ENCODE measurements at regions not wholly inside any gene's neighbourhood (a gene's known extent, or its start where the extent isn't known, plus 50 kb on each side); places are given as distances from the start of the nearest gene placed in this dataset.

DNA sequence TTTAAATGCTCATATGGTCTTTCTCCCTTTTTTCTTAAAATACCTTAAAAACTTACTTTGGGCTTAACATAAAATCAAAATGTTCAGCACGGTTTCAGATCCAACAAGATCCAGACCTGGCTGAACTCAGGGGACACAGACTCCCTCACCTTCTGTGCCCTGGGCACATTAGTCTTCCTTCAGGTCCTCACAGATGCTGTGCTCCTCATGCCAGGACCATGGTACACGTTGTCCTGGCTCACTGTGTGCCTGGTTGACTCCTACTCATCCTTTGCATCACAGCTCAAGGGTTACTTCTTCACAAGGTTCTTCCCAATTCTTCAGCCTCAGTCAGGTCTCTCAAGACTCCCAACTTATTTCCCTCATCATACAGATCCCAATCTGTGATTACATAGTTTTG is 73.6 kb upstream of the TCF21 start:
- H3K4me3 Mint-ChIP-seq: no peak overlapping the region
- H3K27me3 Mint-ChIP-seq: peaks cover 18% of the 10 kb centered on the region
- H3K27ac Mint-ChIP-seq: no peak overlapping the region
- no peaks in the 10 kb centered on the region for H3K36me3 Mint-ChIP-seq (ENCODE audit: low read depth)
- ATAC-seq (replicated peaks): no peak
- H3K9me3 Mint-ChIP-seq: no peaks in the 10 kb centered on the region
- H3K4me1 Mint-ChIP-seq: no peaks in the 10 kb centered on the region

DNA sequence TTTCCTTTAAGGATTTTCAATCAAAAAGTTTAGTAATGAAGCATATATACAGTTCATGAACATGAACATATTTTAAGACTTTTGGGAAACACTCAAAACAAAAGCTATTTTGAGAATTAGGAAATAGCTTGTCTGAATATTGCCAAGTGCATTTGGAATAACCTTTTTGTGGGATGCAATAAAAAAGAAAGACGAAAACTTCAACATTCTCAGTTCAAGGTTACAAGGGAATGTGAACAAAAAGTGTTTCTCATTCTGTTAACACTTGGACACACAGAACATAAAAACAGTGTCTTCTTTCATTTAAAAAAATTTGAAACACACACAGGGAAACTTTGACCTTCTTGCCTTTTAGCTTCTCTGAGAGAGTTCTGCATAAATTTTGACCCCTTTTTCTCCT is 72.7 kb upstream of the TCF21 start:
- Mint-ChIP-seq H3K4me3 (no peak overlapping the region), H3K9me3 (no peaks in the 10 kb centered on the region)
- no peak for ATAC-seq (replicated peaks)

DNA sequence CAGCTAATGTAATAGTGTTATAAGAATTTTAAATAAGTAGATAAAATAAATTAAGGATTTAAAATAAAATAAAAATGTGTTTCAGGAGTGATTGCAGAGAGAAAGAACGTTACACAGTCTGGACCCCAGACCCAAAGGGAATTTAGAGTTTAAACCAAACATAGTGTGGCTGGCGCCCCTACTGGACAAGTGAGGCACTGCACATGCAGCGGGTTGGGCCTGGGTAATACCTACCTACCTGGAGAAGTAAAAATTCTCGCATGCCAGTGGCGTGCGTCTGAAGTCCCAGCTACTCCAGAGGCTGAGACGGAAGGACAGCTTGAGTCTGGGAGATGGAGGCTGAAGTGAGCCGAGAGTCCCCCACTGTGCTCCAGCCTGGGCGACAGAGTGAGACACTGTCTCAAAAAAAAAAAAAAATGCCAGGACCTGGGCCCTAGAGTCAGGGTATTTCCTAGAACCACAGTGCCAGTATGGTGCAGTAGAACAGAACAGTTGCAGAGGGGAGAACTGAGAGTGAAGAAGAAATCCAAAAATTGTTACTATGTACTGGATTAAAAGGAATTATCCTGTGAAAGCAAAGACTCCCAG is 71.4 kb upstream of the TCF21 start:
- H3K4me1 Mint-ChIP-seq: no peaks in the 10 kb centered on the region
- peaks cover 11% of the 10 kb centered on the region for H3K27me3 Mint-ChIP-seq
- ATAC-seq (replicated peaks): peak; percentile 23
- no peaks in the 10 kb centered on the region for H3K36me3 Mint-ChIP-seq (ENCODE audit: low read depth)
- H3K27ac Mint-ChIP-seq: no peak overlapping the region
- H3K4me3 Mint-ChIP-seq: no peak overlapping the region
- no peaks in the 10 kb centered on the region for H3K9me3 Mint-ChIP-seq

More for the DNA sequence above, 72.7 kb upstream of the TCF21 start:
- Mint-ChIP-seq H3K27me3 (peaks cover 13% of the 10 kb centered on the region), H3K27ac (no peak overlapping the region), H3K4me1 (no peaks in the 10 kb centered on the region), H3K36me3 (ENCODE audit: low read depth) (no peaks in the 10 kb centered on the region)

DNA sequence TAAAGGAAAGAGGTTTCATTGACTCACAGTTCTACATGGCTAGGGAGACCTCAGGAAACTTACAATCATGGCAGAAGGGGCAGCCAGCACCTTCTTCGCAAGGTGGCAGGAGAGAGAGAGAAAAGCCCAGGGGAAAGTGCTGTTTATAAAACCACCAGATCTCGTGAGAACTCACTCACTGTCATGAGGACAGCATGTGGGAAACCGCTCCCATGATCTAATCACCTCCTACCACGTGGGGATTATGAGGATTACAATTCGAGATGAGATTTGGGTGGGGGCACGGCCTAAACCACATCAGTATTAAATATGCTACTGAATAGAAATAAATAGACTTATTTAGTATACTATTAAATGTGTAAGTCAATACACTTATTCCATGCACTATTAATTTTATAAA is 70.6 kb upstream of the TCF21 start:
- H3K27me3 Mint-ChIP-seq: peaks cover 8% of the 10 kb centered on the region
- no peaks in the 10 kb centered on the region for H3K36me3 Mint-ChIP-seq (ENCODE audit: low read depth)
- ATAC-seq (replicated peaks): no peak

DNA sequence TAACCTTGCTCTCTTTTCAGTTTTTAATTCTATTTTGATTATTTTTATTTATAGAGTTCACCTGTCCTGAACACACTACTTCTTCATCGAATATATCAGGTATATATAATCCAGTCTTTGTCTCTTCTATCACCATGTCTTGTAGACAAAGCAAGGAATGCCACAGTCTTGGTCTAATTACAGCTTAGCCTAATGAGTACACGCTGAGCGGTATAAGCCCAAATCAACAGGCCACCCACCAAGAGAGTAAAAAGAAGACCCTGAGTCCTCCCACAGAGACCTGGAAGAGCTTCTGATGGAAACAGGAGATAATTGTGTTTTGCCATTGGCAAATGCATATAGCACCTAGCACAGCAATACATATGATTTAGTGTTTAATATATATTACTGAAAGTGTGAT is 68.7 kb upstream of the TCF21 start:
- H3K27me3 Mint-ChIP-seq: peaks cover 6% of the 10 kb centered on the region
- H3K9me3 Mint-ChIP-seq: no peaks in the 10 kb centered on the region
- H3K36me3 Mint-ChIP-seq (ENCODE audit: low read depth): no peaks in the 10 kb centered on the region
- no peaks in the 10 kb centered on the region for H3K4me1 Mint-ChIP-seq
- ATAC-seq (replicated peaks): no peak
- no peak overlapping the region for H3K4me3 Mint-ChIP-seq
- H3K27ac Mint-ChIP-seq: no peak overlapping the region

More for the DNA sequence above, 70.6 kb upstream of the TCF21 start:
- Mint-ChIP-seq H3K4me3 (no peak overlapping the region), H3K9me3 (no peaks in the 10 kb centered on the region), H3K4me1 (no peaks in the 10 kb centered on the region), H3K27ac (no peak overlapping the region)

DNA sequence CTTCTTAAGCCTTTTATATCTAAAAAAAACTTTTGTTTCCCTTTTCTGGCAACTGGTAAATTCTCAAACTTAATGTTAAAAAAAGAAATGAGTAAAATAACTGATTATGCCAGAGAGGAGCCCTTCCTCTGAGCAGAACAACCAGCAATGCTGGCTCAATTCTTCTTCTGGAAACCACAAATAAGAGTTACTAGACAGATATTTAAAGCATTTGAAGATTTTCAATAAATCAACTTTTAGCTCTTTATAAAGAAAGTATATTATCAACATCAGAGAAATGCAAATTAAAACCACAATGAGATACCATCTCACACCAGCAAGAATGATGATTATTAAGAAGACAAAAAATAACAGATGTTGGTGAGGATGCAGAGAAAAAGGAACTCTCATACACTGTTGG is 61.1 kb upstream of the TCF21 start:
- ATAC-seq (replicated peaks): no peak
- Mint-ChIP-seq H3K4me1 (no peaks in the 10 kb centered on the region), H3K27ac (no peak overlapping the region), H3K4me3 (no peak overlapping the region), H3K27me3 (peaks cover 22% of the 10 kb centered on the region), H3K36me3 (ENCODE audit: low read depth) (no peaks in the 10 kb centered on the region), H3K9me3 (no peaks in the 10 kb centered on the region)

DNA sequence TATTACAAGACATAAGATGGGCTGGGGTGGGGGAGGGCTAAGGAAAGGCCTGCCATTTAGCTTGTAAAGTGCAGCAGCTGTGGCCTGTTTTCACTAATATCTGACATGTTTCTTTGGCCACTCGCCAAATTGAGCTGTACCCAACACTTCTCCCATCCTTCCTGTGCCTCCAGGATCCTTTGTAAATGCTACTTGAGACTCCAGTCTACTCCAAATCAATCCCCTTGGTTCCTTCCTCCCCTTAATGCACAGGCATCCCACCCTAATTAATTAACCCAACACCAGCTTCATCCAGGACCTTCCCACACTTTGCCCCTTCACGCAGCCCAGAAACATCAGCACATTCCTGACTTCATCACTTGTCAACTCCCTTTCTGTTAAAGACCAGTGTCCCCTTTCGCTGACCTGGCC is 55.0 kb upstream of the TCF21 start:
- no peak overlapping the region for H3K4me3 Mint-ChIP-seq
- H3K27ac Mint-ChIP-seq: no peak overlapping the region
- no peaks in the 10 kb centered on the region for H3K36me3 Mint-ChIP-seq (ENCODE audit: low read depth)
- peaks cover 22% of the 10 kb centered on the region for H3K27me3 Mint-ChIP-seq
- H3K4me1 Mint-ChIP-seq: peaks cover 9% of the 10 kb centered on the region
- no peaks in the 10 kb centered on the region for H3K9me3 Mint-ChIP-seq
- no peak for ATAC-seq (replicated peaks)

DNA sequence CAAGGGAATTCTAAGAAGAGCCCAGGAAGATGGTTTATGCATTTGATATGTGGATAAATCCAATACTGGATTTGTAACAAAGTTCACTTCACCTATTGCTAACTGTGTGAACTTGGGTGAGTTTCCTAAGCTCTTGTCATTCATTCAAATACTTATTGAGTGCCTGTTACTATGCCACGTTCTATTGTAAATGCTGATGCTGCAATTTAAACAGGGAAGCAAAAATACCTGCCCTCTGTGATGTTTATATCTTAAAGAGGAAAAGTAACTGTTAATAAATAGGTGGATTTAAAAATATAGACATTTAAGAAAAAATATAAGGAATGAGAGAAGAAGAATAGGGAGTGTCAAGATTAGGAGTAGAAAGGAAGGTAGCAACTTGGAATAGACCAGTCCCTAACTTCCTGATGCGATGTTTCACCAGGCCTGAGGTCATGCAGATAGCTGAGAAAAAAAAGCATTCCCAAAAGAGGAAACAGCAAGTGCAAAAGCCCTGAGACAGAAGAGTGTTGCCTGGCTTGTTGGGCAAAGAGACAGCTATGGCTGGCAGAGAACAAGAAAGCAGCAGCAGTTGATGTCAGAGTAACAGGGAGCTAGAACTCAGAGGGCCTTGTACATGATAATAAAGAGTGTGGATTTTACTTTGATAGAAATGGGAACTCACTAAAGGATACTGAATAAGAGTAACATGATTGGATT is 54.3 kb upstream of the TCF21 start:
- no peak for ATAC-seq (replicated peaks)
- Mint-ChIP-seq H3K4me1 (peaks cover 9% of the 10 kb centered on the region), H3K9me3 (no peaks in the 10 kb centered on the region), H3K27ac (no peak overlapping the region), H3K27me3 (peaks cover 26% of the 10 kb centered on the region), H3K4me3 (no peak overlapping the region), H3K36me3 (ENCODE audit: low read depth) (no peaks in the 10 kb centered on the region)

DNA sequence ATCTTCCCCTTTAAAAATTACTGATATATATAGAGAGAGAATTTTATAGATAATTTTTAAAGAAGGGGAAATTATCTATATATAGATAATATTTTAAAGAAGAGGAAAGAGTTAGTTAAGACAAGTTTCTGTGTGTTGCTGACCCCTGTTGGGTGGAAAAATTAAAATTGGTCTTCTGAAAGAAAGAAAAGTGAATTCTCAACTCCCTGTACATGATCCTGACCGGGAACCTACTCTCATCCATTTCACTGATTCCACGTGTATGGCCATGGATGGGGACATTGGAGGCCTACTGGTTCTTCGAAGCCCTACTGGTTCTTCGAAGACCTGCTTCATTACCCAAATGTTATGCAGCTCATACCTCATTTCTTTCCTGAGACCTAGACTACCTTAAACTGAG is 53.0 kb upstream of the TCF21 start:
- H3K27ac Mint-ChIP-seq: no peak overlapping the region
- H3K27me3 Mint-ChIP-seq: peaks cover 24% of the 10 kb centered on the region
- no peaks in the 10 kb centered on the region for H3K9me3 Mint-ChIP-seq
- no peak overlapping the region for H3K4me3 Mint-ChIP-seq
- H3K4me1 Mint-ChIP-seq: peaks cover 9% of the 10 kb centered on the region
- no peaks in the 10 kb centered on the region for H3K36me3 Mint-ChIP-seq (ENCODE audit: low read depth)
- ATAC-seq (replicated peaks): no peak

DNA sequence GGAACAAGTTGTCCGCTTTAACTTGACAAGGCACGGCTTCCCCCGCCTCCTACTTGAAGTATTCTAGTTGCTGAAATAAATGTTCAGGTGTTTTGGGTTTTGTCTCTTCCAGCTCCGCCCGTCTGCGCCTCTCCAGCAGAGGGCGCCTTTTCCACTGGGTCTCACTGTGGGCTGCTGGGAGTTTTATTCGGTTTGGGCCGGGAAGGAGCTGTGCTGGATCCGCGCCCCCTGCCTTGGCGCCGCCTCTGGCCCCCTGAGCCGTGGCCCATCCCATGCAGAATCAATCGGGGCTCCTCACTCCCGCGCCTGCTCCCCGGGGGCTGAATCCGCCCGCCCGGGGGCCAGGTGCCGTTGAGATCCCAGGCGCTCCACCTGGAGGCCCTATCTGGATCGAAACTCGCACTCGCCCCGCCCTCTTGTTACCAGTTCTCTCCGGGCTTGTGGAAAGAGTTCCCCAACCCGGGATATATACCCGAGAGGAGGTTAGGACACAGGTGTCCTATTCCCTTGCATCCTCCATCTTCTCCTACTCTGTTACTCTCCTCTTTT is 51.0 kb upstream of the TCF21 start:
- ATAC-seq (replicated peaks): peak; percentile 72
- Mint-ChIP-seq H3K27ac (no peak overlapping the region), H3K36me3 (ENCODE audit: low read depth) (no peaks in the 10 kb centered on the region), H3K4me1 (peaks cover 9% of the 10 kb centered on the region), H3K9me3 (no peaks in the 10 kb centered on the region), H3K27me3 (peaks cover 25% of the 10 kb centered on the region), H3K4me3 (peak overlapping the region; percentile 66)
